ENCODE measurements at regions not wholly inside any gene's neighbourhood (a gene's known extent, or its start where the extent isn't known, plus 50 kb on each side); places are given as distances from the start of the nearest gene placed in this dataset.
"Not testable (repeated sequence)": the region's sequence is repeated elsewhere in the genome, so short reads cannot be mapped to it uniquely, and the experiment has no call there.

DNA sequence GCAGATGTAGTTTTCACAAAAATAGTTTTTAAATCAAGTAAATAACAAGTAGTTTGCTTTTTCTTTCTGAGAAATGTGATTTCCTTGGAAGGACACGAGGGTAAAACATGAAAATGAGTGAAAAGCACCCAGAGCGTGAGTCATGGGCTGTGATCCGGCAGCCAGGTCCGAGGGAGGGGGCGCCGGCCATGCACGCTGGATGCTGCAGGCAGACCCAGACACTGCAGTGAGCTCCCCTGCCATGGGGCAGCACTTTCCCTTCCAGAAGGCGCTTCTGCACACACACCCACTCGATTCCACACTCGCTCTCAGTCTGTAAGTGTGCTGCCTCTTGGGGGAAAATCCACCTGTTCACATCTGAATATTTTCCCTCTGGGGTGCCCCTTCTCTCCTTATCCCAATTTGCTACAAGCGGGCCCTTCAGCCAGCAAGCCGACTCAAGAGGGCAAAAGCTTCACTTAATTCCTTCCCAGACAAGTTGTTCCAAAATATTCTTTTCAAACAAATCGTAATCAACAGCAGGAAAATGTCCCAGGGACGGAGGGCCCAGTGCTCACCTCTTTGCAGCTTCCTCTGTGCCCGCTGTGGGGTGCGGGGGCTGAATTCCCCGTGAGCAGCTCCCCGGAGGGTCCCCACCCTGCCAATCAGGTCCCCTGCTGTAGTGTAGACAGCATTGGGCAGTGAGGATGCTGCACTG is 87.0 kb upstream of the ID2 start:
- no peak for DNase-seq (ENCODE audit: low read depth, low spot score)

- no peak for DNase-seq (ENCODE audit: low read depth, low spot score)
Observed at GRCh38 chr2:8595428-8595805, 86.4 kb upstream of the ID2 start.

DNA sequence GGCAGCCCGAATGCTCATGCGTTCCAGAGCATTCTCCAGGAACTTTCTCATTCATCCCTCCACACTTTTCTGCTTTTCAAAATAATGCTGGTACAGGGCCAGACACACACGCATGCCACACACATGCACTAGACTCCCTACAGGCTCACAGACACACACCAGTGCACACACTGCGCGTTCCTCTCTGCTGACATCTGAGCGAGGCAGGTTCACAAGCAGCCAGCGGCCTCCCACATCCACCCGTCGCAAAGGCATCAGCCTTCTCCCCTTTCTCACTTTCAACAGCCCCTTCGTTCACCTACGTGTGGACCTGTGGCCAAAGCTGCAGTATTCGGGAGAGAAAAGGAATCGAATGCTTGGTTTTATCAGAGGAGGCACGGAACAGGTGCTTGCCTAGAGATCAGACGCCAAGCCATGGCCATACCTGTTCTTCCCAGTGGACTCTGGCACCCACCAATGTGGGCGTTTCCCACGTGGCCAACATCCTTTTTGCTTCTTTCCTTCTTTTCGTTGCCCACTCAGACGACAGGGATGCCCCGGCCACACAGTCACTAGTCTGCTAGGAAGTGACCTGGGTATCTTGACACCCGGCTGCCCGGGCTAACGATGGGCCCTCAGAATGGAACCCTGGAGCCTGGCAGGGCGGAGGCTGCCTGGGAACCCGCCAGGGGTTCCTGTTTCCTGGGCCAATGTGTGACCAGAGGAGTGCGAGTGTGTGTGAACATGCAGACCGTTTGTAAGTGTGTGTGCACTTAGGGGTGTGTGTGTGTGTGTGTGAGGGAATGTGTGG is 85.8 kb upstream of the ID2 start:
- DNase-seq (ENCODE audit: low read depth, low spot score), result no peak

DNA sequence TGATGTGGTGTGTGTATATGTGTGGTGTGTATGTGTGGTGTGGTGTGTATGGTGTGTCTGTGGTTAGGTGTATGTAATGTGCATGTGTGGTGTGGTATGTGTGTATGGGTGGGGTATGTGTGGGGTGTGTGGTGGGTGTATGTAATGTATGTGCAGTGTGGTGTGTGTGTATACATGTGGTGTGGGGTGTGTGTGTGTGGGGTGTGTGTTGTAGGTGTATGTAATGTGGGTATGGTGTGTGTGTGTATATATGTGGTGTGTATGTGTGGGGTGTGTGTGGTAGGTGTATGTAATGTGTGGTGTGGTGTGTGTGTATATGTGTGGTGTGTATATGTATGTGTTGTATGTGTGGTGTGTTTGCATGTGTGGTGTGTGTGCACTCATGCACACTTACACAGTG is 84.8 kb upstream of the ID2 start:
- no peak for DNase-seq (ENCODE audit: low read depth, low spot score)

DNA sequence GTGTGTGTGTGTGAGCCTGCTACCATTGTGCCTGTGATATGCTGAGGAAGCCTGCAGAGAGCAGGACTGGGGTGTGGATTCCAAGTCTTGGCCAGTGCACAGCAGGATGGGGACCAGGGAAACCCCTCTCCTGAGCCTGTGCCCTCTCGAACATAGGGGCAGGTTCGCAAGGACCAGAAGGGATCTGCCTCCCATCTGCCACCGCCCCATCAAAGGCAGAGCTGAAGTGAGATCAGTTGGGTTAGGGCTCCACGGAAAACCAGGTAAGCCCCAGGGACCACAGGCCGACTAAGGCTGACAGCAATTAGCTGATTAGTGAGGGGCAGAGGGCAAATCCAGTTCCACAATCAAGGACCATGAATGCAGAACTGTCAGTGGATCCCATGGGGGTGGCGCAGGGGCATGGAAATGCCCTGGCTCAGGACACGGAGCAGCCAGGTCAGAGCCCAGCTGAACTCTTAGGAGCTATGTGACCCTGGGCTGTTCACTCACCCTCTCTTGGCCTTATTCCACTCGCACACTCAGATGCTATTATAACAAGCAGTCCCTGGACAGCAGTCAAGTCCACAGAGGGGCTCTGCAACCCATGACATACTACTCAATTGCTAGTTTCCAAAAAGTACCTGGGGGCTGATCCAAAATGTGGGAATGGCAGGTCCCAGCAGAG is 84.2 kb upstream of the ID2 start:
- DNase-seq (ENCODE audit: low read depth, low spot score), result no peak

- DNase-seq (ENCODE audit: low read depth, low spot score), result no peak
Observed at GRCh38 chr2:8598295-8599165, 83.3 kb upstream of the ID2 start.

DNA sequence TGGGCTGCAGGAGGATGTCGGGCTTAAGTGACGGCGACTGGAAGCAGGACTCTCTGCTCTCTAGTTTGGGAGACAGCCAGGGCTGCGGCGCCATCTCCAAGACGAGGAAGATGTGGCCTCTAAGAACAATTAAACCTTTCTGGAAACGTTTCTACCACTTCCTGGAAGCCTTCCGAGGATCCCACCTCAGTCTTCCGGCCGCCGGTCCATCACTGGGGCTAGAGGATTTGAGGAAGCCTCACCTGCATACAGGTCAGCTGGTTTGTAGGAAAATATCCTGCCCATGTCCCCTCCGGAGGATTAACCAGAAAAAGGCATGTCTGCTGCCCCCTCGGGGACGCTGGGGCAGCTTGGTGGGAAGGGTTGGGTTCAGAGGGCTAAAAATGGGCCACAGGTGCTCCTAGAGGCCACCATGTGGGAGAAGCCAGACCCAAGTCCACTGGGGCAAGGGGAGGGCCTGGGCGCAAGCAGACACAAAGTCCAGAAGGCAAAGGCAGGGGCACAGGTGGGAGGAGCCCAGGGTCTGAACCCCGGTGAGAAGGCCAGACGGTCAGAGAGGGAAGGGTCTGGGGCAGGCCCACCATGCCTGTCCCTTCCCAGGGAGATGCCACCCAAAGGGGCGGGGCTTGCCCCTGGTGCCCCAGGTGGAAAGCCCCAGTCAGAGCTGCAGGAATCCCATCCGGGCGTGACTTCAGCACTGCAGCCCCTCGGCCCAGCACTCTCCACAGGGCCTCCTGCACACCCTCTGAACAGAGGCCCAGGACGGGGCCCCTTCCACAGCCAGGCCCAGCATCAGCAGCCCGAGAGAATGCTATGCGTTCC is 82.2 kb upstream of the ID2 start:
- DNase-seq (ENCODE audit: low read depth, low spot score), result no peak

GRCh38 chr2:8600456-8600855 is 81.4 kb upstream of the ID2 start:
- DNase-seq (ENCODE audit: low read depth, low spot score), result no peak

- no peak for DNase-seq (ENCODE audit: low read depth, low spot score)
Observed at GRCh38 chr2:8602809-8603208, 79.0 kb upstream of the ID2 start.

GRCh38 chr2:8603356-8603755 is 78.5 kb upstream of the ID2 start:
- DNase-seq (ENCODE audit: low read depth, low spot score), result not testable (repeated sequence)

DNA sequence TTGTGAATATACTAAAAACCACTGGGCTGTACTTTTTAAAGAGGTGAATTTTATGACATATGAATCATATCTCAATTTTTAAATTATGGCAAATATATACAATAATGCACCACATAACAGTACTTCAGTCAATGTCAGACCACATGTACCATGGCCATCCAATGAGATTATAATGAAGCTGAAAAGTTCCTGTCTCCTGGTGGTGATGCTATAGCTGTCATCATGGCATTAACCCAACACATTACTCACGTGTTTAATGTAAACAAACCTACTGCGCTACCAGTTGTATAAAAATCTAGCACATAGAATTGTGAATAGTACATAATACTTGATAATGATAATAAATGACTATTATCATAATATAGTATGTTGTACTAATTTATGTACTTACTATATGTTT is 77.6 kb upstream of the ID2 start:
- DNase-seq (ENCODE audit: low read depth, low spot score), result no peak

DNA sequence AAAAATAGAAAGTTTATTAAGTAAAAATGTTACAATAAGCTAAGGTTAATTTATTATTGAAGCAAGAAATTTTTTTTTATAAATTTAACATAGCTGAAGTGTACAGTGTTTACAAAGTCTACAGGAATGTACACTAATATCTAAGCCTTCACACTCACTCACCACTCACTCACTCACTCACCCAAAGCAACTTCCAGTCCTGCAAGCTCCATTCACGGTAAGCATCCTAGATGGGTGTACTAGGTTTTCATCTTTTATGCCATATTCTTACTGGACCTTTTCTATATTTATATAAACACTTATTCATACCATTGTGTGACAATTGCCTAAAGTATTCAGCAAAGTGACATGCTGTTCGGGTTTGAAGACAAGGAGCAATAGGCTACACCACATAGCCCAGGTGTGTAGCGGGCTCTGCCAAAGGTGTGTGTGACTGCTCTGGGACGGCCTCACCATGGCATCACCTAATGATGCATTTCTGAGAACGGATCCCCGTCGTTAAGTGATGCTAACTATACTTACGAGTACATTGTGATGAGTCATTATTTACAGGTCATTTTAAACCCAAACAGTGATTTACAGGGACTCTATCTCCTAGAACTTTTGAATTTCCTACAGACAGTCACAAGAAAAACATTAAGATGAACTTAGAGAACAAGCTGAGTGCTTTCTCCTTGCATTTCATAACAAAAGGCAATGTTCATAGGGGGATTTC is 76.3 kb upstream of the ID2 start:
- no peak for DNase-seq (ENCODE audit: low read depth, low spot score)

- no peak for DNase-seq (ENCODE audit: low read depth, low spot score)
Observed at GRCh38 chr2:8606226-8606625, 75.6 kb upstream of the ID2 start.

- DNase-seq (ENCODE audit: low read depth, low spot score), result no peak
Observed at GRCh38 chr2:8606649-8607550, 75.0 kb upstream of the ID2 start.

DNA sequence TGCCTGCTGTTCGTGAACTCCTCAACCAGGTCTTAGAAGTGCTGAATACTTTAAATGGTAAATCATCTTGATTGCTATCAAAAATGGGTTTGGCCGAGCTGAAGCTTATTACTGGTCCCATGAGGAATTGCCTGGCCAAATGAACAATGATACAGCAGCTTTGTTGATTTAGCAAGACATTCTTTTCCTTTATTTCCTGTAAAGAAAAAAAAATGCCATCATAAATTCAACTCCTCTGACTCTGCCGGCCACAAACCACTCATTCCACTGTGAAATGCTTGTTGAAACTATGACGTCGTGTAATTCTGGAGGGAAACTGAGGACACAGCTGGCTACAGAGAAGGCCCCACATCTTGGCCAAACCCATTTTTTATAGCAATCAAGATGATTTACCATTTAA is 74.2 kb upstream of the ID2 start:
- DNase-seq (ENCODE audit: low read depth, low spot score), result no peak

- no peak for DNase-seq (ENCODE audit: low read depth, low spot score)
Observed at GRCh38 chr2:8608411-8608954, 73.4 kb upstream of the ID2 start.

GRCh38 chr2:8609357-8609811 is 72.5 kb upstream of the ID2 start:
- DNase-seq (ENCODE audit: low read depth, low spot score), result no peak

- DNase-seq (ENCODE audit: low read depth, low spot score), result not testable (repeated sequence)
Observed at GRCh38 chr2:8610775-8611174, 71.1 kb upstream of the ID2 start.

DNA sequence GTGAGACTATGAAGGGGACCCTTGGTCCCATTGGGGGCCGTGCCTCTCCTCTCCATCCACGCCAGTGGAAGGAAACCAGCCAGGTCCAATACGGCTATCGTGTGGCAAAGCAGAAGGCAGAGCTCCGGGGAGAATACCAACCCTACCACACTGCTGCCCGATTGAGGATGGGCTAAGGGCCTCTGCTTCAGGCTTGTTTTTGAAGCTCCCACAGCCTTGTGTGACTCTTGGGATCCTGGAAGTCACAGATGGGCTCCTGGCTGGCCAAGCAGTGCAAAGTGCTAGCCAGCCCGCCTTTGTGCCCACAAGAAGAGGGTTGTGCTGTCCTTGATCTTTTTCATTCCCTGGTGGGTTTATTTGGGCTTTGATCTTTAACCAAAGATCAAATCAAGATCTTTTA is 70.6 kb upstream of the ID2 start:
- DNase-seq (ENCODE audit: low read depth, low spot score), result no peak

Measured in activated naive CD8-positive, alpha-beta T cell treated with anti-CD3 and anti-CD28 coated beads, Interleukin-2, amount 50 U/mL, for 16 hours (primary cell).